ENCODE measurements at regions not wholly inside any gene's neighbourhood (a gene's known extent, or its start where the extent isn't known, plus 50 kb on each side); places are given as distances from the start of the nearest gene placed in this dataset.

- H3K4me3 ChIP-seq (ENCODE audit: low read depth, low read length), result no peak overlapping the region
- TF ChIP-seq CTCF (IDR thresholded peaks at IDR 0.05; ENCODE audit: low read depth, low read length, missing control alignments), result no peak
- no peak for DNase-seq (ENCODE audit: low read depth)
Observed at GRCh38 chr10:110397856-110398255, 93.1 kb upstream of the SMNDC1 start.

GRCh38 chr10:110398419-110399105 is 93.8 kb upstream of the SMNDC1 start:
- no peak for DNase-seq (ENCODE audit: low read depth)
- no peak for TF ChIP-seq CTCF (IDR thresholded peaks at IDR 0.05; ENCODE audit: low read depth, low read length, missing control alignments)
- H3K4me3 ChIP-seq (ENCODE audit: low read depth, low read length), result no peak overlapping the region

- no peak for TF ChIP-seq CTCF (IDR thresholded peaks at IDR 0.05; ENCODE audit: low read depth, low read length, missing control alignments)
- H3K4me3 ChIP-seq (ENCODE audit: low read depth, low read length), result no peak overlapping the region
- DNase-seq (ENCODE audit: low read depth), result no peak
Observed at GRCh38 chr10:110399106-110399964, 94.6 kb upstream of the SMNDC1 start.

GRCh38 chr10:110399965-110400933 is 95.5 kb upstream of the SMNDC1 start:
- DNase-seq (ENCODE audit: low read depth), result no peak
- H3K4me3 ChIP-seq (ENCODE audit: low read depth, low read length), result no peak overlapping the region
- no peak for TF ChIP-seq CTCF (IDR thresholded peaks at IDR 0.05; ENCODE audit: low read depth, low read length, missing control alignments)

GRCh38 chr10:110401401-110402076 is 96.2 kb upstream of the DUSP5 start:
- TF ChIP-seq CTCF (IDR thresholded peaks at IDR 0.05; ENCODE audit: low read depth, low read length, missing control alignments), result no peak
- DNase-seq (ENCODE audit: low read depth), result no peak
- H3K4me3 ChIP-seq (ENCODE audit: low read depth, low read length), result no peak overlapping the region

GRCh38 chr10:110402077-110402416 is 95.7 kb upstream of the DUSP5 start:
- TF ChIP-seq CTCF (IDR thresholded peaks at IDR 0.05; ENCODE audit: low read depth, low read length, missing control alignments), result no peak
- no peak overlapping the region for H3K4me3 ChIP-seq (ENCODE audit: low read depth, low read length)
- no peak for DNase-seq (ENCODE audit: low read depth)
